ENCODE measurements at regions not wholly inside any gene's neighbourhood (a gene's known extent, or its start where the extent isn't known, plus 50 kb on each side); places are given as distances from the start of the nearest gene placed in this dataset.

DNA sequence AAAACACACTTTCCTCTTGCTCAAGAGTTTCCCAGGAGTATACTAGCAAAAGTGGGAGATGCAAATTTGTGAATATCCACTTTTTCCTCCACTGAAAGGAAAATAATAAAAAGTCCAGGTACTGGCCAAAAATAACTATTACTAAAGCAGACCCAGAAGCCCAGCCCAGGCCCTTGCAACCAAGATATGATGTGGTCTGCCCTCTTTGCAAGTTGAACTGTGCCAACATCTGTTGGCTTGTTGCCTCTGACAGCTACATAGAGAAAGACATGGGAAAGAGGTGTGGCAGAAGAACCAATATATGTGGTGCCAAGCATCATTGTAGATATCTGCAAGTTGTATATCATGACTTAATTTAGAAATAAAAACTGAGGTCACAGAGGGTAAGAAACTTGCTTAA, 78.4 kb upstream of the JAG1 start:
- 0 out of 2 replicates have a peak, but pooled peaks cover 1% of the 10 kb centered on the region for H3K4me1 ChIP-seq (ENCODE audit: control insufficient read depth, insufficient read depth, low read length)
- dilution Hi-C loops (cut with HindIII; ENCODE audit: low sequenced_read_pairs, unreplicated experiment) (no loop called here), in situ Hi-C loops (cut with MboI; ENCODE audit: low sequenced_read_pairs) (no loop called here), intact Hi-C loops (cut with micrococcal nuclease) (no loop called here)
- TF ChIP-seq RFX5 (IDR thresholded peaks at IDR 0.05; ENCODE audit: low read depth, low read length) (no peak), NFE2L2 (IDR thresholded peaks at IDR 0.05; ENCODE audit: low read depth, low read length) (no peak), POLR2A (IDR thresholded peaks at IDR 0.05; ENCODE audit: low read depth, low read length) (no peak), FOS (IDR thresholded peaks at IDR 0.05; ENCODE audit: low read depth, low read length) (no peak), CHD1 (IDR thresholded peaks at IDR 0.05; ENCODE audit: low read depth, low read length) (no peak)
- TF ChIP-seq, protein P1, sequence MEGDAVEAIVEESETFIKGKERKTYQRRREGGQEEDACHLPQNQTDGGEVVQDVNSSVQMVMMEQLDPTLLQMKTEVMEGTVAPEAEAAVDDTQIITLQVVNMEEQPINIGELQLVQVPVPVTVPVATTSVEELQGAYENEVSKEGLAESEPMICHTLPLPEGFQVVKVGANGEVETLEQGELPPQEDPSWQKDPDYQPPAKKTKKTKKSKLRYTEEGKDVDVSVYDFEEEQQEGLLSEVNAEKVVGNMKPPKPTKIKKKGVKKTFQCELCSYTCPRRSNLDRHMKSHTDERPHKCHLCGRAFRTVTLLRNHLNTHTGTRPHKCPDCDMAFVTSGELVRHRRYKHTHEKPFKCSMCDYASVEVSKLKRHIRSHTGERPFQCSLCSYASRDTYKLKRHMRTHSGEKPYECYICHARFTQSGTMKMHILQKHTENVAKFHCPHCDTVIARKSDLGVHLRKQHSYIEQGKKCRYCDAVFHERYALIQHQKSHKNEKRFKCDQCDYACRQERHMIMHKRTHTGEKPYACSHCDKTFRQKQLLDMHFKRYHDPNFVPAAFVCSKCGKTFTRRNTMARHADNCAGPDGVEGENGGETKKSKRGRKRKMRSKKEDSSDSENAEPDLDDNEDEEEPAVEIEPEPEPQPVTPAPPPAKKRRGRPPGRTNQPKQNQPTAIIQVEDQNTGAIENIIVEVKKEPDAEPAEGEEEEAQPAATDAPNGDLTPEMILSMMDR (conservative IDR thresholded peaks at IDR 0.05; ENCODE audit: low read depth, low read length): no peak
- DNase-seq (no peak), ATAC-seq (ENCODE audit: low read depth) (no peak)
- H2BK15ac ChIP-seq (ENCODE audit: low read depth, low read length): no peak overlapping the region
- no peak overlapping the region for H4K91ac ChIP-seq (ENCODE audit: insufficient read depth, low read depth, low read length)
- H2AFZ ChIP-seq (replicated peaks; ENCODE audit: low read length, poor library complexity): no peak overlapping the region
- H4K20me1 ChIP-seq (ENCODE audit: insufficient read depth, low read length): no peaks in the 10 kb centered on the region
- H3K4me2 ChIP-seq (ENCODE audit: low read depth, low read length): no peak overlapping the region
- no peaks in the 10 kb centered on the region for H3K79me1 ChIP-seq (ENCODE audit: low read depth in 1 of 2, low read length in 2 of 2)
- no peak overlapping the region for H3K14ac ChIP-seq (replicated peaks; ENCODE audit: low read depth, low read length)
- H3K56ac ChIP-seq (ENCODE audit: extremely low read depth, insufficient read depth, low read length): no peak overlapping the region
- ChIA-PET POLR2A (ENCODE audit: unreplicated experiment) (no interaction called here), CTCF (interaction anchor here (0.7 to 1.4 kb wide), 2 partner anchors 10 to 12 kb away, joined by 3 read pairs; no protein-coding TSS in a partner anchor)
- H3K18ac ChIP-seq (ENCODE audit: low read depth, low read length): no peak overlapping the region
- H3K23ac ChIP-seq (ENCODE audit: low read depth, low read length): no peak overlapping the region
- no peaks in the 10 kb centered on the region for H3K9me1 ChIP-seq (ENCODE audit: insufficient read depth, low read length)
- no peaks in the 10 kb centered on the region for H3K36me3 ChIP-seq (ENCODE audit: control insufficient read depth, insufficient read depth, low read length)
- no peaks in the 10 kb centered on the region for H3K9me3 ChIP-seq (ENCODE audit: control insufficient read depth, insufficient read depth, low read length)
- no peak overlapping the region for H3K9ac ChIP-seq (ENCODE audit: low read depth, low read length)
- H3K4ac ChIP-seq (ENCODE audit: low read depth, low read length): no peak overlapping the region
- H2AK5ac ChIP-seq (ENCODE audit: low read depth, low read length): no peak overlapping the region
- no peak overlapping the region for H2AK9ac ChIP-seq (replicated peaks; ENCODE audit: low read depth, low read length, poor library complexity)
- H3K4me3 ChIP-seq (ENCODE audit: insufficient read depth, low read depth, low read length): no peak overlapping the region
- H2BK20ac ChIP-seq (ENCODE audit: low read depth, low read length): no peak overlapping the region
- no peak overlapping the region for H2BK120ac ChIP-seq (ENCODE audit: low read depth, low read length)
- H4K5ac ChIP-seq (ENCODE audit: low read depth, low read length): no peak overlapping the region
- no peaks in the 10 kb centered on the region for H3K27me3 ChIP-seq (ENCODE audit: control insufficient read depth, insufficient read depth, low read length)
- H4K8ac ChIP-seq (ENCODE audit: low read depth in 2 of 2, low read length in 2 of 2): no peak overlapping the region
- BruUV-seq (replicated peaks): no TSS peak
- H2BK5ac ChIP-seq (ENCODE audit: low read depth, low read length, poor library complexity, severe bottlenecking): no peak overlapping the region
- no peak overlapping the region for H3K27ac ChIP-seq (ENCODE audit: insufficient read depth, low read length)
